ENCODE measurements at regions not wholly inside any gene's neighbourhood (a gene's known extent, or its start where the extent isn't known, plus 50 kb on each side); places are given as distances from the start of the nearest gene placed in this dataset.

- no peak for DNase-seq (ENCODE audit: insufficient read length, low spot score, missing footprints)
- Histone ChIP-seq H3K27ac (ENCODE audit: low read depth, low read length) (no peak overlapping the region), H3K4me3 (ENCODE audit: insufficient read depth, low read length) (no peak overlapping the region), H3K4me2 (ENCODE audit: insufficient read depth, low read length) (no peak overlapping the region), H3K79me2 (ENCODE audit: insufficient read depth, low read length) (no peaks in the 10 kb centered on the region), H3K9me3 (ENCODE audit: low read depth, low read length) (no peaks in the 10 kb centered on the region), H3K36me3 (ENCODE audit: insufficient read depth, low read length) (no peaks in the 10 kb centered on the region), H2AFZ (ENCODE audit: low read length) (no peak overlapping the region), H3K27me3 (ENCODE audit: insufficient read depth, low read length) (no peaks in the 10 kb centered on the region), H4K20me1 (ENCODE audit: insufficient read depth, low read length) (no peaks in the 10 kb centered on the region), H3K4me1 (ENCODE audit: insufficient read depth, low read length) (no peaks in the 10 kb centered on the region)
- no peak for TF ChIP-seq CTCF (IDR thresholded peaks at IDR 0.05; ENCODE audit: extremely low read depth, low read depth, low read length)
Observed at GRCh38 chr7:49479936-49480544, 293.4 kb upstream of the VWC2 start.

DNA sequence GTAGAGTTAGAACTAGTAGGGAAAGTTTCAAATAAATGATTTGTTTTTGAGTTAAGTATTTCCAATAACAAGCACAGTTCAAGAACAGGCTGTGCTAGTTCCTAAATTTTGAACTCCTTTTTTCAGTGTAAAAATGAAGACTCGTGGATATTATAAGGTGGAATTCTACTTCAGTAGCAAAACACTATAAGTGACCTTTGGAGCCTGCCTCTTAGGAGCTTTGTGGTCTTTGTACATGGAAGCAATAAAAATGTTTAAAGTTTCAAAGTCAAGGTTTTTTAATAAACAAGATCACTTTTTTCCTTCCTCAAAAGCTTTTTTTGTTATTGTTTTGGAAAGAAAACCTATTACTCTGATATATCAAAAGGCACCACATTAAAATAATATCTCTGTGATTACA is 292.4 kb upstream of the VWC2 start:
- no peaks in the 10 kb centered on the region for H3K9me3 ChIP-seq (ENCODE audit: low read depth, low read length)
- H3K4me3 ChIP-seq (ENCODE audit: insufficient read depth, low read length) = no peak overlapping the region
- no peaks in the 10 kb centered on the region for H3K36me3 ChIP-seq (ENCODE audit: insufficient read depth, low read length)
- no peak overlapping the region for H2AFZ ChIP-seq (ENCODE audit: low read length)
- no peaks in the 10 kb centered on the region for H4K20me1 ChIP-seq (ENCODE audit: insufficient read depth, low read length)
- no peaks in the 10 kb centered on the region for H3K4me1 ChIP-seq (ENCODE audit: insufficient read depth, low read length)
- no peaks in the 10 kb centered on the region for H3K27me3 ChIP-seq (ENCODE audit: insufficient read depth, low read length)
- TF ChIP-seq CTCF (IDR thresholded peaks at IDR 0.05; ENCODE audit: extremely low read depth, low read depth, low read length) = no peak
- H3K4me2 ChIP-seq (ENCODE audit: insufficient read depth, low read length) = no peak overlapping the region
- no peaks in the 10 kb centered on the region for H3K79me2 ChIP-seq (ENCODE audit: insufficient read depth, low read length)
- no peak overlapping the region for H3K27ac ChIP-seq (ENCODE audit: low read depth, low read length)
- no peak for DNase-seq (ENCODE audit: insufficient read length, low spot score, missing footprints)

DNA sequence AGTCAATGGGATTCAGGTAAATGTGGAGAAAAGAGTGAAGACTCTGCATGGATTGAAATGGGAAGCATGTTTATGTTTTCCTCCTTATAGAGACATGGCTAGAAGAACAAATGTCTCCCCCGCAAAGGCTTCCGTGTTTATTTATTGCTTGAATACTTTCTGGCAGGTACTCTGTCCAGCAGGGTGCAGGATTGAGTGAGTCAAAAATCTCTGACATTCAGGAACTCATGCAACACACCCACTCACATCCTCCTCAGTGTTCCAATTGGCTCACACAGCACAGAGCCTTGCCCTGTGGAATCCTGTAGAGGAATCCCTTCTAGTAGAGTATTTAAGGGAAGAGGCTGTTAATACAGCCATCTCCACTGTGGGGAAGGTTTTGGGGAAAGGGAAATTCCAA is 290.3 kb upstream of the VWC2 start:
- TF ChIP-seq CTCF (IDR thresholded peaks at IDR 0.05; ENCODE audit: extremely low read depth, low read depth, low read length) = no peak
- H4K20me1 ChIP-seq (ENCODE audit: insufficient read depth, low read length) = no peaks in the 10 kb centered on the region
- no peak overlapping the region for H2AFZ ChIP-seq (ENCODE audit: low read length)
- no peak overlapping the region for H3K4me3 ChIP-seq (ENCODE audit: insufficient read depth, low read length)
- DNase-seq (ENCODE audit: insufficient read length, low spot score, missing footprints) = no peak
- H3K27ac ChIP-seq (ENCODE audit: low read depth, low read length) = no peak overlapping the region
- no peaks in the 10 kb centered on the region for H3K79me2 ChIP-seq (ENCODE audit: insufficient read depth, low read length)
- no peaks in the 10 kb centered on the region for H3K4me1 ChIP-seq (ENCODE audit: insufficient read depth, low read length)
- peaks cover 4% of the 10 kb centered on the region for H3K9me3 ChIP-seq (ENCODE audit: low read depth, low read length)
- H3K27me3 ChIP-seq (ENCODE audit: insufficient read depth, low read length) = no peaks in the 10 kb centered on the region
- no peaks in the 10 kb centered on the region for H3K36me3 ChIP-seq (ENCODE audit: insufficient read depth, low read length)
- H3K4me2 ChIP-seq (ENCODE audit: insufficient read depth, low read length) = no peak overlapping the region

GRCh38 chr7:49486974-49487829 is 286.2 kb upstream of the VWC2 start:
- no peak for TF ChIP-seq CTCF (IDR thresholded peaks at IDR 0.05; ENCODE audit: extremely low read depth, low read depth, low read length)
- Histone ChIP-seq H3K36me3 (ENCODE audit: insufficient read depth, low read length) (no peaks in the 10 kb centered on the region), H3K4me1 (ENCODE audit: insufficient read depth, low read length) (no peaks in the 10 kb centered on the region), H3K9me3 (ENCODE audit: low read depth, low read length) (peaks cover 4% of the 10 kb centered on the region), H3K4me2 (ENCODE audit: insufficient read depth, low read length) (no peak overlapping the region), H3K4me3 (ENCODE audit: insufficient read depth, low read length) (no peak overlapping the region), H2AFZ (ENCODE audit: low read length) (no peak overlapping the region), H3K79me2 (ENCODE audit: insufficient read depth, low read length) (no peaks in the 10 kb centered on the region), H3K27ac (ENCODE audit: low read depth, low read length) (no peak overlapping the region), H3K27me3 (ENCODE audit: insufficient read depth, low read length) (no peaks in the 10 kb centered on the region), H4K20me1 (ENCODE audit: insufficient read depth, low read length) (no peaks in the 10 kb centered on the region)
- DNase-seq (ENCODE audit: insufficient read length, low spot score, missing footprints) = no peak
